Pancreas (tissue), 10 donors: ENCODE measurements at regions not wholly inside any gene's neighbourhood (a gene's known extent, or its start where the extent isn't known, plus 50 kb on each side); places are given as distances from the start of the nearest gene placed in this dataset.

ENCODE experiments used
- ATAC-seq, 4 donors: fragments of 200-7000 bp; cut with Tn5 transposase; one replicate each; pipeline versions ENCODE4 v1.8.0 to v1.9.1; 2020; ENCODE audit warnings: mild to moderate bottlenecking in 4 of 4, moderate library complexity in 4 of 4
- DNase-seq, 6 donors: peaks; one replicate each; pipeline ENCODE4 v3.0.0-alpha.2; 2020
- FAIRE-seq: peaks from 2 replicates; lab custom pipeline; 2012; peaks lifted over from hg19 to GRCh38; lab: Jason Lieb, UNC
- H3K27ac ChIP-seq, 4 donors: fragments of 200-600 bp; sonication (generic); 1 replicate in 3 of 4; 2 replicates in 1 of 4; pipeline versions ENCODE4 v1.5.0 to v1.8.0; 2020
- H3K27me3 ChIP-seq, 4 donors: fragments of 200-600 bp; one replicate each; pipeline ENCODE4 v1.8.0; 2021
- H3K36me3 ChIP-seq, 3 donors: fragments of 200-600 bp; sonication (generic) in 1 of 3; one replicate each; pipeline versions ENCODE4 v1.5.0 to v1.8.0; 2020 to 2021
- H3K4me1 ChIP-seq, 3 donors: fragments of 200-600 bp; one replicate each; pipeline ENCODE4 v1.8.0; 2021
- H3K4me3 ChIP-seq, 4 donors: fragments of 200-600 bp; sonication (generic) in 2 of 4; one replicate each; pipeline versions ENCODE4 v1.5.0 to v1.8.0; 2020 to 2021
- H3K9me3 ChIP-seq, 4 donors: fragments of 200-600 bp; one replicate each; pipeline ENCODE4 v1.8.0; 2021
- CTCF ChIP-seq, 4 donors: fragments of 200-600 bp; sonication (generic) in 3 of 4; IDR thresholded peaks; one replicate each; pipeline versions ENCODE4 v1.5.0 to v1.8.0; 2021; ENCODE audit warnings: antibody characterized with exemption in 4 of 4
- WGBS, 2 donors: extraction: QIAGEN DNeasy Blood & Tissue Kit; methylation state at CpG; one replicate each; pipeline ENCODE4 v1.1.7; 2013; 5-methylcytosine and 5-hydroxymethylcytosine counted together
- intact Hi-C, 3 donors: fragments of 100-400 bp; cut with DNase I; formaldehyde crosslinking; loops; one replicate each; pipeline versions ENCODE4 v1.11.1 to v1.14.2; 2022
- donor health status: healthy with polysubstance abuse.
- donor health status: DM: no; HTN: no; CAD: no; lungs with moderate emphysema.
- donor health status: DM: no; HTN: no; CAD: no.
- donor health status: control.
- donor health status: control.
- donor health status: Bipolar disorder and iron deficiency.
- donor health status: DM: yes; HTN: yes; CAD: no.
- donor health status: DM: no; HTN: no; CAD: no.
- donor health status: DM: no; HTN: no; CAD: no.
- donor health status: DM: yes; HTN: yes; CAD: no.

GRCh38 chr3:64901986-64902516 lies 214.3 kb upstream of the ADAMTS9 start:
- no peaks in the 10 kb centered on the region for H3K4me1 ChIP-seq
- no peak for DNase-seq
- WGBS, 2 donors = 69 to 75% methylated on average over 3 of the region's 3 CpGs
- no peaks in the 10 kb centered on the region for H3K36me3 ChIP-seq
- H3K9me3 ChIP-seq = no peaks in the 10 kb centered on the region
- no peak overlapping the region for H3K4me3 ChIP-seq
- no peak for FAIRE-seq
- H3K27ac ChIP-seq = no peak overlapping the region
- intact Hi-C loops = no loop called here
- no peak for TF ChIP-seq CTCF (IDR thresholded peaks at IDR 0.05)
- H3K27me3 ChIP-seq = no peaks in the 10 kb centered on the region
- ATAC-seq = no peak

- FAIRE-seq (no peak), ATAC-seq (no peak), DNase-seq (no peak)
- Histone ChIP-seq H3K4me3 (no peak overlapping the region), H3K9me3 (no peaks in the 10 kb centered on the region), H3K27ac (no peak overlapping the region), H3K27me3 (no peaks in the 10 kb centered on the region), H3K4me1 (peaks cover 0 to 4% (median 2%) of the 10 kb centered on the region in 3 donors), H3K36me3 (no peaks in the 10 kb centered on the region)
- no peak for TF ChIP-seq CTCF (IDR thresholded peaks at IDR 0.05)
- intact Hi-C loops = no loop called here
- 34 to 57% methylated on average over 1 of the region's 1 CpG for WGBS, 2 donors
Observed at GRCh38 chr3:64901522-64901885, 213.7 kb upstream of the ADAMTS9 start.

GRCh38 chr3:64900617-64901521 lies 213.1 kb upstream of the ADAMTS9 start:
- no peak overlapping the region for H3K27ac ChIP-seq
- FAIRE-seq = no peak
- no peaks in the 10 kb centered on the region for H3K36me3 ChIP-seq
- intact Hi-C loops = no loop called here
- no peak for DNase-seq
- H3K9me3 ChIP-seq = no peaks in the 10 kb centered on the region
- no peak overlapping the region for H3K4me3 ChIP-seq
- WGBS, 2 donors = 84 to 85% methylated on average over 5 of the region's 5 CpGs
- no peak for ATAC-seq
- peaks cover 0 to 6% (median 3%) of the 10 kb centered on the region in 3 donors for H3K4me1 ChIP-seq
- no peaks in the 10 kb centered on the region for H3K27me3 ChIP-seq
- no peak for TF ChIP-seq CTCF (IDR thresholded peaks at IDR 0.05)

- H3K4me3 ChIP-seq = no peak overlapping the region
- no peaks in the 10 kb centered on the region for H3K9me3 ChIP-seq
- no peak for FAIRE-seq
- 32% methylated on average over 3 of the region's 3 CpGs for WGBS, 2 donors
- H3K27me3 ChIP-seq = no peaks in the 10 kb centered on the region
- DNase-seq = no peak
- peaks cover 0 to 6% (median 3%) of the 10 kb centered on the region in 3 donors for H3K4me1 ChIP-seq
- intact Hi-C loops = no loop called here
- ATAC-seq = no peak
- no peaks in the 10 kb centered on the region for H3K36me3 ChIP-seq
- no peak overlapping the region for H3K27ac ChIP-seq
- no peak for TF ChIP-seq CTCF (IDR thresholded peaks at IDR 0.05)
Observed at GRCh38 chr3:64900156-64900555, 212.4 kb upstream of the ADAMTS9 start.

- Histone ChIP-seq H3K4me1 (peaks cover 0 to 6% (median 3%) of the 10 kb centered on the region in 3 donors), H3K27me3 (no peaks in the 10 kb centered on the region), H3K4me3 (no peak overlapping the region), H3K36me3 (no peaks in the 10 kb centered on the region), H3K9me3 (no peaks in the 10 kb centered on the region), H3K27ac (no peak overlapping the region)
- no peak for TF ChIP-seq CTCF (IDR thresholded peaks at IDR 0.05)
- WGBS, 2 donors = 90 to 92% methylated on average over 1 of the region's 1 CpG
- intact Hi-C loops = no loop called here
- DNase-seq (no peak), ATAC-seq (no peak), FAIRE-seq (no peak)
Observed at GRCh38 chr3:64898941-64899340, 211.1 kb upstream of the ADAMTS9 start.
